Nephron (organoid): ENCODE measurements at regions not wholly inside any gene's neighbourhood (a gene's known extent, or its start where the extent isn't known, plus 50 kb on each side); places are given as distances from the start of the nearest gene placed in this dataset.

Experiments
- H3K27ac Mint-ChIP-seq, 3 experiments: 2 replicates each; pipeline ENCODE4 v1.8.0; 2020; ENCODE audit warnings: mixed read lengths in 3 of 3, mild to moderate bottlenecking in 2 of 3, moderate library complexity in 1 of 3
- H3K27me3 Mint-ChIP-seq: 2 replicates; pipeline ENCODE4 v1.8.0; 2021; ENCODE audit warnings: low read depth, mild to moderate bottlenecking, moderate library complexity, mixed read lengths
- H3K36me3 Mint-ChIP-seq: 2 replicates; pipeline ENCODE4 v1.8.0; 2020; ENCODE audit warnings: low read depth, mixed read lengths
- H3K4me1 Mint-ChIP-seq: 2 replicates; pipeline ENCODE4 v1.8.0; 2020; ENCODE audit warnings: mixed read lengths
- H3K4me3 Mint-ChIP-seq, 3 experiments: 2 replicates each; pipeline ENCODE4 v1.8.0; 2020; ENCODE audit warnings: mild to moderate bottlenecking in 3 of 3, mixed read lengths in 3 of 3, moderate library complexity in 2 of 3
- H3K9me3 Mint-ChIP-seq: 2 replicates; pipeline ENCODE4 v1.8.0; 2020; ENCODE audit warnings: mixed read lengths
- CTCF ChIP-seq, 3 experiments: fragments of 200-600 bp; sonication (generic); IDR thresholded peaks; one replicate each; pipeline ENCODE4 v1.5.0; 2021; ENCODE audit warnings: antibody characterized with exemption in 3 of 3; ENCODE audit not compliant: unreplicated experiment in 3 of 3

GRCh38 chr1:118272884-118273283 is 87.9 kb upstream of the SPAG17 start:
- H3K4me3 Mint-ChIP-seq: no peak overlapping the region
- TF ChIP-seq CTCF (IDR thresholded peaks at IDR 0.05; ENCODE audit: unreplicated experiment in 3 of 3): no peak
- H3K36me3 Mint-ChIP-seq: no peaks in the 10 kb centered on the region
- peaks cover 12% of the 10 kb centered on the region for H3K9me3 Mint-ChIP-seq
- no peaks in the 10 kb centered on the region for H3K27me3 Mint-ChIP-seq
- no peak overlapping the region for H3K27ac Mint-ChIP-seq
- no peaks in the 10 kb centered on the region for H3K4me1 Mint-ChIP-seq

GRCh38 chr1:118271883-118272282 is 86.9 kb upstream of the SPAG17 start:
- H3K27ac Mint-ChIP-seq: no peak overlapping the region
- no peak for TF ChIP-seq CTCF (IDR thresholded peaks at IDR 0.05; ENCODE audit: unreplicated experiment in 3 of 3)
- H3K4me1 Mint-ChIP-seq: no peaks in the 10 kb centered on the region
- peaks cover 6% of the 10 kb centered on the region for H3K9me3 Mint-ChIP-seq
- no peak overlapping the region for H3K4me3 Mint-ChIP-seq
- H3K36me3 Mint-ChIP-seq: no peaks in the 10 kb centered on the region
- H3K27me3 Mint-ChIP-seq: no peaks in the 10 kb centered on the region

- no peaks in the 10 kb centered on the region for H3K4me1 Mint-ChIP-seq
- H3K27me3 Mint-ChIP-seq: no peaks in the 10 kb centered on the region
- H3K4me3 Mint-ChIP-seq: no peak overlapping the region
- no peak overlapping the region for H3K27ac Mint-ChIP-seq
- no peak for TF ChIP-seq CTCF (IDR thresholded peaks at IDR 0.05; ENCODE audit: unreplicated experiment in 3 of 3)
- H3K36me3 Mint-ChIP-seq: no peaks in the 10 kb centered on the region
- no peaks in the 10 kb centered on the region for H3K9me3 Mint-ChIP-seq
These were observed 84.6 kb upstream of the SPAG17 start for GRCh38 chr1:118269598-118269997.

- H3K27me3 Mint-ChIP-seq: peaks cover 7% of the 10 kb centered on the region
- H3K4me3 Mint-ChIP-seq: no peak overlapping the region
- H3K9me3 Mint-ChIP-seq: no peaks in the 10 kb centered on the region
- no peaks in the 10 kb centered on the region for H3K36me3 Mint-ChIP-seq
- peaks cover 9% of the 10 kb centered on the region for H3K4me1 Mint-ChIP-seq
- H3K27ac Mint-ChIP-seq: no peak overlapping the region
- TF ChIP-seq CTCF (IDR thresholded peaks at IDR 0.05; ENCODE audit: unreplicated experiment in 3 of 3): no peak
These were observed 81.4 kb upstream of the SPAG17 start for GRCh38 chr1:118266436-118266835.

GRCh38 chr1:118264343-118264742 is 79.3 kb upstream of the SPAG17 start:
- Mint-ChIP-seq H3K9me3 (no peaks in the 10 kb centered on the region), H3K4me3 (no peak overlapping the region), H3K4me1 (peaks cover 20% of the 10 kb centered on the region), H3K27ac (no peak overlapping the region), H3K36me3 (no peaks in the 10 kb centered on the region), H3K27me3 (peaks cover 13% of the 10 kb centered on the region)
- TF ChIP-seq CTCF (IDR thresholded peaks at IDR 0.05; ENCODE audit: unreplicated experiment in 3 of 3): no peak

GRCh38 chr1:118262865-118263264 is 77.8 kb upstream of the SPAG17 start:
- H3K27me3 Mint-ChIP-seq: peaks cover 13% of the 10 kb centered on the region
- peaks cover 33% of the 10 kb centered on the region for H3K4me1 Mint-ChIP-seq
- no peak overlapping the region for H3K4me3 Mint-ChIP-seq
- H3K36me3 Mint-ChIP-seq: no peaks in the 10 kb centered on the region
- TF ChIP-seq CTCF (IDR thresholded peaks at IDR 0.05; ENCODE audit: unreplicated experiment in 3 of 3): no peak
- no peaks in the 10 kb centered on the region for H3K9me3 Mint-ChIP-seq
- H3K27ac Mint-ChIP-seq: no peak overlapping the region
